Left colon (tissue), 2 donors: ENCODE measurements at regions not wholly inside any gene's neighbourhood (a gene's known extent, or its start where the extent isn't known, plus 50 kb on each side); places are given as distances from the start of the nearest gene placed in this dataset.
A peak's percentile ranks its signal among the peaks of the same experiment; 100 is the strongest.

ENCODE experiments used
- ATAC-seq: fragments of 200-7000 bp; cut with Tn5 transposase; one replicate; pipeline ENCODE4 v1.9.1; 2020; ENCODE audit warnings: mild to moderate bottlenecking, moderate library complexity
- DNase-seq, 2 donors: peaks; one replicate each; pipeline ENCODE4 v3.0.0-alpha.2; 2020
- intact Hi-C, 2 donors: fragments of 100-400 bp; cut with DNase I in 1 of 2; cut with micrococcal nuclease in 1 of 2; formaldehyde crosslinking; loops; one replicate each; pipeline versions ENCODE4 v1.11.2 to v1.14.0; 2022; cut with DNase I, micrococcal nuclease
- donor health status: DM: no; HTN: no; CAD: no.
- donor health status: DM: yes; HTN: yes; CAD: no.

GRCh38 chr18:5091741-5092140, 105.3 kb downstream of the AKAIN1 start:
- intact Hi-C loops: no loop called here
- ATAC-seq (no peak), DNase-seq (no peak)

- ATAC-seq: peak; percentile 66
- no peak for DNase-seq
- intact Hi-C loops: no loop called here
These were observed 121.8 kb downstream of the AKAIN1 start for GRCh38 chr18:5075297-5075696.

GRCh38 chr18:5073026-5073944, 123.8 kb downstream of the AKAIN1 start:
- ATAC-seq: peak; percentile 80
- DNase-seq: peak in 1 of 2 donors; percentile 6
- intact Hi-C loops: no loop called here

DNA sequence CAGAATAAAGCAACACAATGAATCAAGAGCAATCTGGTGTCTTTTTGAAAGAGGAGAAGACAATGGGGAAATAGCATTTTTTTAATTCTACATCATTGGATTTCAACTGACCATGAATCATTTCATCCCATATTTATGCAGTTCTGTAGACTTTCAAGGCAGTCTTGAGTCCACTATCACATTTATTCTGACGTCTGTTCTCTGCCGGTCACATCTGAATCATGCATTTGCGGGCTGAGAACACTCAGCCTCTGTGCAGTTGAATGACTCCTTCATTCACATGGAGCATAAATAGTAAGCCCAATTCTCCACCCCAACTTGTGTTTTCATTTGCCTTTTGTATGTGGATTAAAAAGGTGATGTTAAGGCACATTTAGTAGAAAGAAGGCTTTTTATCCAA, 128.2 kb downstream of the AKAIN1 start:
- DNase-seq (no peak), ATAC-seq (no peak)
- intact Hi-C loops: no loop called here

GRCh38 chr18:5066380-5066977, 130.6 kb downstream of the AKAIN1 start:
- DNase-seq: peak in 1 of 2 donors; percentile 14
- ATAC-seq: no peak
- intact Hi-C loops: no loop called here

DNA sequence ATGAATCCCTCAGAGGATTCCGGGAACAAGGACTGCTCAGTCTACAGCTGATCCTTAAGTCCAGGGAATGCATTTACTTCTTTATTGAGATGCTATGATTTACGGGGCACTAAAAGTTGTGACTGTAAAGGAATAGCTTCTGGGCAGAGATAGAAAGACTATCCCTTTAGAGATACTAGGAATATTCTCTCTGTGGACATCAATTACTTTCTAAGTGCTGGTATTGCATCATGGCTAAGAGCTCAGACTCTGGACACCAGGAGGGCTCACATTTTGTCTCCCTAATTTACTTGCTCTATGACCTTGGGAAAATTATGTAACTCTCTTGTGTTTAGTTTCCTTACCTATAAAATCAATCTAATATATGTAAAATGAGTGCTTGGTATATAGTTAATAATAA, 131.4 kb downstream of the AKAIN1 start:
- ATAC-seq (no peak), DNase-seq (no peak)
- intact Hi-C loops: no loop called here

DNA sequence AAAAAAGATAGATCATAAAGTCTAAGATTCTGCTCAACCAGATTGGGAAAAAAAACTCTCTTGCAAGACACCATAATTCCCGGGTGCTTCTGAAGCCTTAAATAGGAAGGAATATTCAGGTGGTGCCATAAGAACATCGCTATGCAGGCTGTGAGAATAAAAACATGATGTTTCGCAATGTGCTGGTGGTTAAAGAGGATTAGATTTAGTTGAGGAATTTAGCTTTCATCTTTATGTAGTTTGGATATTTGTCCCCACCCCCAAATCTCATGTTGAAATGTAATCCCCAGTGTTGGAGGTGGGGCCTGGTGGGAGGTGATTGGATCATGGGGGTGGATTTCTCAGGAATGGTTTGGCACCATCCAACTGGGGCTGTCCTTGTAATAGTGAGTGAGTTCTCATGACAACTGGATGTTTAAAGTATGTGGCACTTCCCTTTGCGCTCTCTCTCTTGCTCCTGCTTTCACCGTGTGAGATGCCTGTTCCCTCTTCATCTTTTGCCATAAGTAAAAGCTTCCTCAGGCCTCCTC, 132.2 kb downstream of the AKAIN1 start:
- DNase-seq (no peak), ATAC-seq (no peak)
- intact Hi-C loops: no loop called here

GRCh38 chr18:5061785-5062184, 135.3 kb downstream of the AKAIN1 start:
- no peak for DNase-seq
- intact Hi-C loops: no loop called here
- ATAC-seq: no peak

DNA sequence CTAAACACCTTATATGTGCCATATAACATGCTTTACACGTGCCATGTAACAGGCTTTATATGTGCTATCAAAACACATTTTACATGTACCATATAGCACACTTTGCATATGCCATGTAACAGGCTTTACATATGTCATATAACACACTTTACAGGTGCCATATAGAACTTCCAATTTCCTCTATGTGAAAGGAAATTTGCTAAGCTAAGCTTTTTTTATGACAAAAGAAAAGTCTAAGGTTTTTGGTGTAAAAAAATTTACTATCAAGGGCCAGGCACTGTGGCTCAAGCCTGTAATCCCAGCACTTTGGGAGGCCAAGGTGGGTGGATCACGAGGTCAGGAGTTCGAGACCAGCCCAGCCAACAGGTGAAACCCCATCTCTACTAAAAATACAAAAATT, 136.5 kb downstream of the AKAIN1 start:
- no peak for DNase-seq
- intact Hi-C loops: no loop called here
- ATAC-seq: no peak

DNA sequence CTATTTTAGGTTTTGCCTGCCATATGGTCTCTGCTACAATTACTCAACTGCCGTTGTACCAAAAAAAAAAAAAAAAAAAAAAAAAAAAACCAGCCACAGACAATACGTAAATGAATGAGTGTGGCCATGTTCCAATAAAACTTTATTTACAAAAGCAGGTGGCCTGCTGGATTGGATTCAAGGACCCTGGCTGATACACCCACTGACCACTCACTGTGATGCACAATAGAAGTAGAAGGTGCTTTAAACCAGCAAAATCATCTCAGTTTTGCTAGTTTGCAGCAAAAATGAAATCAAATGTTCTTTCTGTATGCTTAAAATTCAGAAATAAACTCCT, 137.4 kb downstream of the AKAIN1 start:
- intact Hi-C loops: loop anchor here in 1 of 2 donors (10.0 kb wide), 1 partner anchor 955 kb away; no protein-coding TSS in a partner anchor
- ATAC-seq (no peak), DNase-seq (no peak)

DNA sequence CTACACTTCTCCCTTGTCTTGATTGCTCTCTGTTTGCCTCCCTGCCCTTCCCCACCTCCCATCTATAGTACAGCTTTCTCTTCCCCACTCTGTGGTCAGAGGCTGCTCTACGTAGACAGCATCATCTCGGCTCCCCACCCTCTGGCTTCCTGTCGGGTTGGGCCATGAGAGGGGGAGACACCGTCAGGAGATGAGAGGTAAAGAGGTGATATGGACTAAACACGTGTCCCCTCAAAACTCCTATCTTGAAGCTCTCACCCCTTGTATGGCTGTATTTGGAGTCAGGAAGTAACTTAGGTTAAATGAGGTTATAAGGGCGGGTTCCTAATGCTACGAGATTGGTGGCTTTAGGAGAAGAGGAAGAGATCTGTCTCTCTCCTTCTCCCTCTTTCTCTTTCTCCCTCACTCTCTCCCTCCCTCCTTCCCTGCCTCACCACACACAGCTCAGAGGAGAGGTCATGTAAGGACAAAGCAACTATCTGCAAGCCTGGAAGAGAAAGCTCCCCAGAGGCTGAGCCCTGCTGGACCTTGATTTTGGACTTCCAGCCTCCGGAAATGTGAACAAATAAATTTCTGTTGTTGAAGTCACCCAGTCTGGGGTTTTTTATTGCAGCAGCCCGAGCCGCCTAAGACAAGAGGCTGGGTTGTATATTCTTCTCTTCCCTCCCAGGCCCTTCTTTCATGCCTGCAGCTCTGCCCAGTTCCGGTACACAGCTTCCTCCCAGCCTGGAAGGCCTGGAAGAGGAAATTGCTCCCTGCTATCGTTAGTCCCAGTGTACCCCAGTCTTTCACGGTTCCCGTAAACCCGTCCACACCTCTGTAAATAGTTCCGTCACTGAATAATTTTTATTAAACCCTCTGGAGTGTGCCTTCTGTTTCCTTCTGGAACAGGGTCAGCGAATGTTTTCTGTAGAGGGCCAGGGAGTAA, 138.0 kb downstream of the AKAIN1 start:
- DNase-seq: no peak
- peak; percentile 37 for ATAC-seq
- intact Hi-C loops: loop anchor here in 1 of 2 donors (10.0 kb wide), 1 partner anchor 954 kb away; no protein-coding TSS in a partner anchor

DNA sequence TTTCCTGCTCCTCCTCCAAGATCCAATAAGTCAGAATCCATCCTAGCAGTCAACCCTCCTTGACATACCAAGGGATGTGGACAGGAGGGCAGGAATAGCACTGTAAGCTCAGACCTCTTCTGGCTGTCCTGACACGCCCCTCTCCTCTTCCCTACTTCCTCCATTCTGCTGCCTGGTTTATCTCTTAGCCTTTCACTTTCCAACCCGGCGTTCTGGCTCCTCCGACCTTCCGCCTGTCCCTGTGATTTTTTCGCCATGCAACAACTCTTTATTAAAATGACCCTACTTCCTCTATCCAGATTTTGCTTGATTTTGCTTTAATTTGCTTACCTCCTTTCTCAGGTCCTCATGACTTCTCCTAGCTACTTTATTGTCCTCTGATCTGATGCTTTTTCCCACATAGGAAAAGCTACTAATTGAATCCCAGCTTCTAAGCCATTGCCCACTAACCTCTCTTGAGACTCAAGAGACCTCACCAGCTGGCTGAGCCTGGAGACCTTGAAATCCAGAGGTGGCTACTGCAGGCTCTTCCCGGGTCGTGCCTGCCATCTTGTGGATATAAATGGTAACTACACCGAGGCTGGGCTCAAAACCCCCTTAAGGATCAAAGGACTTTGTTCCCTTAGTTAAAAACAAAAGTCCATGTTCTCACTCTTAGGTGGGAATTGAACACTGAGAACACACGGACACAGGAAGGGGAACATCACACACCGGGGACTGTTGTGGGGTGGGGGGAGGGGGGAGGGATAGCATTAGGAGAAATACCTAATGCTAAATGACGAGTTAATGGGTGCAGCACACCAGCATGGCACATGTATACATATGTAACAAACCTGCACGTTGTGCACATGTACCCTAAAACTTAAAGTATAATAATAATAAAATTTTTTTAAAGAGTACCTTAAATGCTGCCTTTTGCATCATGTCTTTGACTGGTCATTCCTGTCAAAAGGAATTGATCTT, 139.4 kb downstream of the AKAIN1 start:
- intact Hi-C loops: loop anchor here in 1 of 2 donors (10.0 kb wide), 1 partner anchor 953 kb away; no protein-coding TSS in a partner anchor
- DNase-seq: peak in 1 of 2 donors; percentile 41
- peak; percentile 77 for ATAC-seq

- no peak for ATAC-seq
- intact Hi-C loops: loop anchor here in 1 of 2 donors (10.0 kb wide), 1 partner anchor 948 kb away; no protein-coding TSS in a partner anchor
- no peak for DNase-seq
These were observed 144.6 kb downstream of the AKAIN1 start for GRCh38 chr18:5052491-5052890.

DNA sequence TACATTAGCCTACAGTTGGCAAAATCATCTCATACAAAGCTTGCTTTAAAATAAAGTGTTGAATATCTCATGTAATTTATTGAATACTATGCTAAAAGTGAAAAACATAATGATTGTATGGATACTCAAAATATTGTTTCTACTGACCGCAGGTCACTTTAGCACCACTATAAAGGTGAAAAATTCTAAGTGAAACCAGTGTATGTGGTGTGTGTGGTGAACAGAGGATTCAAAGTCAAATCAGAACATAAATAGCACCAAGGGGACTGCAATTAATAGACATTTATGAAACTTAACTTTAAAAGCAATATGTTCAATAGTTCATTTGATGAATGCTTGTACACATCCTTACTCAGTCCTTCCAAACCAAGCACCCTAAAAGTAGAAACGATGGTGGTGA, 145.8 kb downstream of the AKAIN1 start:
- intact Hi-C loops: loop anchor here in 1 of 2 donors (10.0 kb wide), 1 partner anchor 946 kb away; no protein-coding TSS in a partner anchor
- no peak for ATAC-seq
- DNase-seq: no peak

- DNase-seq: no peak
- intact Hi-C loops: no loop called here
These were observed 147.9 kb downstream of the AKAIN1 start for GRCh38 chr18:5049124-5049523.

DNA sequence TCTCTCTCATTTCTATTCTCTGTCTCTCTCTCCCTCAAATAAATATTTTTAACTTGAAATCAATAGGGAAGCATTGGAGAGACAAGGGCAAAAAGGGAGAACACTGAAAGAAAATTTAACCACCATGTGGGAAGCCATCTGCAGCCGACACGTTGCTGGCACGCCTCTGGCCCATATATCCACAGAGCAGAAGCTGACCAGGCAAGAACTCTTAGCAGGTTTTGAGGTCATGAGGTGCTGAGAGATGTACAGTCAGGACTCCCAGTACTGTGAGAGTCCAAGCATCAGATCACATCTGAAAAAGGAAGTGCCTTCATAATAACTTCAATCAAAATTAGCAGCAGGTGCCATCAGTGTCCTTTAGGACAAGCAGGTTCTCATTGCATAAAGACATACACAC, 156.6 kb downstream of the AKAIN1 start:
- ATAC-seq: no peak
- intact Hi-C loops: no loop called here
- DNase-seq: no peak

More at GRCh38 chr18:5049124-5049523, 147.9 kb downstream of the AKAIN1 start:
- no peak for ATAC-seq

- intact Hi-C loops: no loop called here
- ATAC-seq: no peak
- DNase-seq: no peak
These were observed 160.5 kb downstream of the AKAIN1 start for GRCh38 chr18:5036523-5036922.

GRCh38 chr18:5031216-5031615, 165.8 kb downstream of the AKAIN1 start:
- no peak for ATAC-seq
- no peak for DNase-seq
- intact Hi-C loops: no loop called here
